LHCN-M2 (cell line): ENCODE measurements at regions not wholly inside any gene's neighbourhood (a gene's known extent, or its start where the extent isn't known, plus 50 kb on each side); places are given as distances from the start of the nearest gene placed in this dataset.
A peak's percentile ranks its signal among the peaks of the same experiment; 100 is the strongest.
"Not testable (repeated sequence)": the region's sequence is repeated elsewhere in the genome, so short reads cannot be mapped to it uniquely, and the experiment has no call there.

ENCODE experiments used
- DNase-seq: peaks from one replicate; pipeline ENCODE4 v3.0.0-alpha.2; 2012; ENCODE audit warnings: low read depth

GRCh38 chr15:79539401-79539800 is 107.3 kb downstream of the MINAR1 start:
- DNase-seq, result peak; percentile 17

- peak; percentile 5 for DNase-seq
Observed at GRCh38 chr15:79540551-79540950, 108.4 kb downstream of the MINAR1 start.

GRCh38 chr15:79541196-79541595 is 109.1 kb downstream of the MINAR1 start:
- no peak for DNase-seq

GRCh38 chr15:79543097-79543496 is 111.0 kb downstream of the MINAR1 start:
- DNase-seq, result no peak

DNA sequence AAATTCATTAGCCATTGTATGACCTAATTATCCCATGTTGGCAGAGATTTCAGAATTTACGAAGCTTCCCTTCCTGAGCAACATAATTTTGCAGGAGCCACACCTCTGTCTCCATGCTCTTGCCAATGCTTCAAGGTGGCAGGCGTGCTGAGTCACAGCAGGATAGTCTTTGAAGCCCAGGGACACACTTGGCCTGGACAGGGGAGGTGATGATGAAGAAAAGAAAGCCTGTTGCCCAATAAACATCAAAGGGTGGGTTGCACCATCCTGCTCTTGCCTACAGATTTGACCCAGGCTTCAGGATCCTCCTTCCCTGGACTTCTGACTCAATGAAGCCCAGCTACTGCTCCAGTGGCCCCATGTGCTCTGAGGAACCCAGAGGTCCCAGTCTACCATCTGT is 117.1 kb downstream of the MINAR1 start:
- no peak for DNase-seq

DNA sequence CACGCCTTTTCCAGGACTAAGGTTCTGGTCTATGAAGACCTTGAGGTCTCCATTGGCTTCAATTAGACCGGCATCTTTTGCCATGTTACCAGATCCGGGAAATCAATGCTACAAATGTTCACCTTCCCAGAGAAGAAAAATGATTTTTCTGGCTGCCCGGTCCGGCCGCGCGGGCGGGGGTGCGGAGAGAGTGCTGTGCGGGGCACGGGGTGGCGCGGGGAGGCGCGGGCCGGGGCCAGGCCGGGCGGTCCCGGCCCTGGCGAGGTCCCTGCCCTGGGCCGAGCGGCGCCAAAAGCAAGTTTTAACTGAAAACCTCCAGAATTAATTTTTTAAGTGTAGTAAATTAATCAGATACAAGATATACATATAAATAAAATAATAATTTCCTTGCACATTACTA is 128.2 kb downstream of the MINAR1 start:
- no peak for DNase-seq

GRCh38 chr15:79561982-79562381 is 129.8 kb downstream of the MINAR1 start:
- no peak for DNase-seq

- no peak for DNase-seq
Observed at GRCh38 chr15:79562403-79562815, 130.3 kb downstream of the MINAR1 start.

GRCh38 chr15:79562899-79563298 is 130.8 kb downstream of the MINAR1 start:
- peak; percentile 1 for DNase-seq

DNA sequence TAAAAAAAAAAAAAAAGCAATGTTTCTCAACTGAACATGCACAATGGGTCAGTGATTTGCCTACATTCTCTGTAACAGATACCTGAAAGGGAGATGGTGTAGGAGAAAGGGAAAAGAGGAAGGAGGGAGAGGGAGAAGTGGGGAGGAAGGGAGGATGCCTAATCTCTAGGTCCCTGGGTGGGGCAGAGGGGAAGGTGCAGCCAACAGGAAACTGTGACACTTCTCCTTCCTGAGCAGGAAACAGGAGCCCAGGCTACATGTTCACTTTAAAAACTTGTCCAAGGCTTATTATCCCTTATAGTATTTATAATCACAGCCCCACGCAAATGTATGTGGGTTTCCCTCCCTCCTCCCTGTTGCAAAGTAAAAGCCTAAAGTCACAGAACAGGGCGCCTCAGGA is 137.9 kb downstream of the MINAR1 start:
- no peak for DNase-seq

DNA sequence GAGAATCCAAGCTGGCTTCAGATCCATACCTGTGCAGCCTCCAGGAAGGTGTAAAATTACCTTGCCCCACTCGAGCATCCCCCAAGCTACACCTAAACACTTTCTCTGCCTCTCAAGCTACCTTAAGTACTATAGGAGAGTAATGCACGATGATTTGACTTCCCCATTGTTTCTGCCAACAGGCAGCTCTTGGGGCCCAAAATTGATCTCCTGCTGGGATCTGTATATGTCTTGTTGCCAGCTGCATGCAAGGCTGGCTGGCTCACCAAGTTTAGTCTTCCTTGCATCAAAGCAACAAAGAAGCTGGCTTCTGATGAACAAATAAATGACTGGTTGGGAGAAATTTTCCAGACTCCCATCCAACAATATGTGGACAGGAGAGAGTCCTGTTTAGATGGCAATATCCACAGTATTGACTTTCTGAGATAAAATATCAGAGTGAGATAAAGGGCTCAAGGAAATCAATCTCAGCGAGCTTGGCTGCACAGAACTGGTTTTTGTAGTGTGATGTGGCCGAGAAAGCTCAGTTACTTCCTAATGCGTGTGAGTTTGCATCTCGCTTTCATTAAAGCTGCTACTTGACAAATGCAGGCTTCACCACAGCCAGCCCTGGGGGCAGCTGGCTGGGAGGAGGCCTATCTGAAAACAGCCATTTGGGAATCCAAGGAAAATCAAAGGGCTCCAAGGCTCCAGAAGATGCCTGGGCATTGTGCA is 140.7 kb downstream of the MINAR1 start:
- no peak for DNase-seq

DNA sequence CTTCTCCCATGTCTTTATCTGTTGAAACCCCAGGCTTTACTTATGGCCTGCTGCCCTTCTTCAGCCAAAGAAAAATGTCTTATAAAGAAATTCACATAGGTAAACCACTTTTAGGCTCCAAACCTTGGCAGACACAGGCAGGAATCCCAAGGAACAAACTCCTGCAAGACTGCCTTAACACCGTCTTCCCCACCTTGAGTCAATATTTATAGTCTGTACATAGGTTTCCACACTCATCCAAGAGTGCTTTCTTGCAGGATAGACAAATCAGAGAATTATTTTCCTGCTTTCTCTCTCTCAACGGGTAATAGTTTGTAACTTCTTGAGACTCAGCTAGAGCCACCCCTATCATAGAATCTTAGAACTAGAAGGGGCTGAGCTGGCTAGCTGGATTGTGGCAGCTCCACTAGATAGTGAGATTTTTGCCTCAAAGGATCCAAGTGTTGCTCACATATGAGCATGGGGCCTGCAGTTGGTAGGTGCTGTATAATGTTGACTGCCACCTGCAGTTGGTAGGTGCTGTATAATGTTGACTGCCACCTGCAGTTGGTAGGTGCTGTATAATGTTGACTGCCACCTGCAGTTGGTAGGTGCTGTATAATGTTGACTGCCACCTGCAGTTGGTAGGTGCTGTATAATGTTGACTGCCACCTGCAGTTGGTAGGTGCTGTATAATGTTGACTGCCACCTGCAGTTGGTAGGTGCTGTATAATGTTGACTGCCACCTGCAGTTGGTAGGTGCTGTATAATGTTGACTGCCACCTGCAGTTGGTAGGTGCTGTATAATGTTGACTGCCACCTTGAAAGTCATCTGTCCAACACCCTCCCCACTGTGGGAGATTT is 142.5 kb downstream of the MINAR1 start:
- not testable (repeated sequence) for DNase-seq

DNA sequence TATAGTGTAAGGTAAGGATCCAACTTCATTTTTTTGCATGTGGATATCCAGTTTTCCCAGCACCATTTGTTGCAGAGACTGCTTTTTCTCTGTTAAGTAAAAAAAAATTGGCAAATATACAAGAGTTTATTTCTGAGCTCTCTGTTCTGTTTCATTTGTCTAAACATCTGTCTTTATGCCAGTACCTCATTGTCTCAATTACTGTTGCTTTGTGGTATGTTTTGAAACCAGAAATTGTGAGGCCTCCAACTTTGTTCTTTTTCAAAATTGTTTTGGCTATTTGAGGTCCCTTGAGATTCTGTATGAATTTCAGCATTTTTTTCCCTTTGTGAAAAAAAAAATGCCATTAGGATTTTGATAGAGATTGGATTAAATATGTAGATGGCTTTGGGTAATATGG is 150.5 kb downstream of the MINAR1 start:
- peak; percentile 20 for DNase-seq

DNA sequence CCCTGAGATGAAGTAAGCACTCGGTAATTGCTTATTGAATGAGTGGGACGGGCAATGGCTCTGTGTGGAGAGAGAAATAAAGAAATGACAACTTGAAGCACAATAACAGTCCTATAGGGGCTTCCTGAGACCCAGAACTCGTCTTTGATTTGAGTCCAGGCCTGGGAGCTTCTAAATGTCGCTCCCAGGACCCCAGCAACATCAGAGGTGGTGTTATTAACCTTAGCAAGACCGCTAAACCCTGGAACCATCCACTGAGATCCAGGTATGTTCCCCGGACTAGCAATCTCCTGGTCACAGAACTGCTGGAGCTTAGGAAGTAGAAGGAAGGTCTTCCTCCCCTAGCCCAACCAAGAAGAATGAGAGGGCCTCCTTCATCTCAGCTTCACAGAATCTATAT is 160.0 kb downstream of the MINAR1 start:
- DNase-seq, result no peak

DNA sequence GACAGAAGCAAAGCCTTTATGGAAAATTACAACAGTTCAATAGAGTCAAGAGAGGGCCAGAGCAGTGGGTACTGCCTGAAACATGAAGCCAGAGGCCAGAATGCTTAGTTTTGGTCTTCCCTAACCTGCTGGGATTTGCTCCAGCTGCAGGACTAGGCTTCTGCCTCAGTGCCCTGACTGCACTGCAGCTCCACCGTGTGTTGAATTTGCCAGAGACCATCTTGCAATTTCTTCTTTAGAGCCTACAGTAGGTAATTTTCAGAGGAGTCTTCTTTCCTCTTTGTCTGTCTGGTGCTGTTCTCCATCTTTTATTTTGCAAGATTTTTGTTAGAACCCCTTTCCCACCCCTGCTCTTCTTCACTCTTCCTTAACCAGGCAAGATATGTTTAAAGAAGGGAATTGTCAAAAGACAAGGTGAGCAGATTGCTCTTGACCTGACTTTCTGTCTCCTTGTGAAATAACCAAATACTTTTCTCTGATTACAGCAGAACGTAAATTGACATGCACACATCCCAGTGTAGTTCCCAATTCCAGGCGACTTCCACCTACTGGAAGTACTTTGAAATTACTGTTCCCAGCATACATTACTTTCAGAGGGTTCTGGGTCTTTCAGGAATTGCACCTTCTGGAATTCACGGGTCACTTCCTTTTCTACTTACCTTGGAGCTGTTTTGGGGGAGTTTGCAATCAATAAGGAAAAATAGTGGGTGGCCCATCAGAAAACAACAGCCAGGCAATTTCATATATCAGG is 161.2 kb downstream of the MINAR1 start:
- no peak for DNase-seq

DNA sequence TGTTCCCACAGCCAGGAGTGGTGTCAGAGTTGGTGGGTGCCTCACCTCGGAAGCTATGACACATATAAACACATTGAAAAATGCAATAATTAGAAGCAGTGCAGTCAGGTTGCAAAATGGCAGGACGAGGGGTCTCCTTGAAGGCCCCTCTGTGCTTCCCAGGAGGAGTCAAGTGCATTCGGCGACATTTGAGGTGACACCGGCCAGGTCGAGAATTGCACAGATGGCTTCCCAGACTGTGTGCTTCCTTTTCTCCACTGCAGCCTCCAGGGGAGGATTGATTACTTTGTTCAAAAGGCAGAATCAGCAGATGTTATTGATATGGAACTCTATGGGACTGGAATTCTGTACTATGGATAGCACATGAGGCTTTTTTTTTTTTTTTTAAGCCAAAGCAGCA is 163.2 kb downstream of the MINAR1 start:
- no peak for DNase-seq

DNA sequence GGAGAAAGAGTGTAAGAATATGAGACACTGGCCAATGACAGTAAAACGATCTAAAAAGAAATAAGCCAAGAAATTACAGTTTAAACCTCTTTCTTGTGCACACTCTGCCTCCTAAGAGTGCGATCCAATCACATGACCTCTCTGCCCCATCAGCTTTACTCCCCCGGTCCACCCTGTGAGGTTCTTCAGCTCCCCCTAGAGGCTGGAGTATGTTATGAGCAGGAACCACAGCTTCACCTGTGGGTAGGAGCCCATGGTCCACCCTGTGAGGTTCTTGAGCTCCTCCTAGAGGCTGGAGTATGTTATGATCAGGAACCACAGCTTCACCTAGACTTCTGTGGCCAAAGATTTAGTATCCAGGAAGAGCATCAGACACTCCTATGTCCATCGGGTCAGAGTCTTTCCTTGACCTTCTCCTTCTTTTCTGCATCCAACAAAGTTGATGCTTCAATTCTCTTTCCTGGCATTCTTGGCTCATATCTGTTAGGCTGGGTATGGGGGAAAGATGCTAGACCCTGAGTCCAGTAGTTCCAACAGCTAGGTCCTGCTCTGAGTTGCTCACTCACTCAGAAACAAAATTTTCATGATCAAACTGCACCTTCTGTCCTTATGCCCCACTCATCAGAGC is 164.0 kb downstream of the MINAR1 start:
- DNase-seq, result peak; percentile 83

- DNase-seq, result no peak
Observed at GRCh38 chr15:79598639-79599038, 166.5 kb downstream of the MINAR1 start.

GRCh38 chr15:79601405-79602086 is 169.4 kb downstream of the MINAR1 start:
- no peak for DNase-seq

DNA sequence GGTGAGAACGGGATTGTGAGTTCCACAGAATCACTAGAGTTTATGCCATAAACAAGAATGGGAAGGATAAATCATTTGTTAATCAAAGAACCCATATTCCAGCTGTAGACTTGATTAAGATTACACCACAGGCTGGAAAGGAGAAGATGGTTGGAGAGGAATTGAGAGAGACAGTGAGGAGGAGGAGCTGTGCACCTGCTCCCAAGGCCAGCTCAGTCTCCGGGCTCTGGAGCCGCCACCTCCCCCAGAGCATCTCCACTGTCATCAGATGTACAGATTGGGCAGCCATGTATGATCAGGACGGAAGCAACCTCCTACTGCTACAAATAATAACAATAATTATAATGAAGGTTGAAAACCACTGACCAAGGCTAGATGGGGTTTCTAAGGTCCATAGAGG is 170.0 kb downstream of the MINAR1 start:
- DNase-seq, result no peak

- no peak for DNase-seq
Observed at GRCh38 chr15:79602731-79603130, 170.6 kb downstream of the MINAR1 start.
